HCT116 (cell line): ENCODE measurements at regions not wholly inside any gene's neighbourhood (a gene's known extent, or its start where the extent isn't known, plus 50 kb on each side); places are given as distances from the start of the nearest gene placed in this dataset.

Source experiments
- ATAC-seq: fragments of 200-7000 bp; cut with Tn5 transposase; 2 replicates; pipeline ENCODE4 v1.9.1; 2020; ENCODE audit warnings: mild to moderate bottlenecking, moderate library complexity
- BruUV-seq: library from RNA; stranded (reverse); fragments of 400-500 nt; replicated peaks from 2 replicates; lab custom pipeline; 2021; lab: Mats Ljungman, UMichigan
- CTCF ChIA-PET: fragments of 300-600 bp; sonication (Branson Sonifier 250); formaldehyde crosslinking; loops from one replicate; lab custom pipeline; 2021; ENCODE audit warnings: antibody characterized with exemption; lab: Charles Lee
- POLR2A ChIA-PET: fragments of 300-600, 350-600 bp; sonication (Branson Sonifier 250); formaldehyde crosslinking; loops from one replicate; lab custom pipeline; 2021; ENCODE audit warnings: antibody characterized with exemption; lab: Charles Lee
- RAD21 ChIA-PET, 2 experiments: fragments of 300-600 bp; sonication (Branson Sonifier 250); formaldehyde crosslinking; loops; one replicate each; lab custom pipeline; 2023; ENCODE audit warnings: low total read pairs in 2 of 2; ENCODE audit not compliant: uncharacterized antibody in 2 of 2, unreplicated experiment in 2 of 2, low non-redundant PET in 1 of 2; lab: Charles Lee
- DNase-seq: peaks from one replicate; pipeline ENCODE4 v3.0.0-alpha.2; 2010; ENCODE audit warnings: low read depth, low spot score
- H2AFZ ChIP-seq: fragments of 200-600 bp; shearing (Covaris generic), sonication (generic); 2 replicates; pipeline ENCODE4 v1.6.1; 2017; ENCODE audit warnings: low read depth, mixed run types, mixed read lengths, antibody characterized with exemption, low read length; ENCODE audit not compliant: poor library complexity, severe bottlenecking
- H3K27ac ChIP-seq: 2 replicates; pipeline ENCODE4 v1.5.1; 2012; ENCODE audit warnings: low read depth, low read length
- H3K27me3 ChIP-seq: fragments of 200-600 bp; sonication (generic); 2 replicates; pipeline ENCODE4 v1.6.1; 2016; ENCODE audit warnings: mixed run types, low read length, mixed read lengths; ENCODE audit not compliant: insufficient read depth
- H3K36me3 ChIP-seq, 2 experiments: fragments of 200-500 bp in 1 of 2; fragments of 200-600 bp in 1 of 2; sonication (Bioruptor generic) in 1 of 2; sonication (generic) in 1 of 2; 2 replicates each; pipeline versions ENCODE4 v1.5.1 to v1.6.1; 2014 to 2016; ENCODE audit warnings: low read length in 2 of 2, inconsistent platforms in 1 of 2, mixed read lengths in 1 of 2, mixed run types in 1 of 2; ENCODE audit not compliant: insufficient read depth in 2 of 2, control insufficient read depth in 1 of 2
- H3K4me1 ChIP-seq, 2 experiments: fragments of 200-600 bp in 1 of 2; sonication (generic) in 1 of 2; 2 replicates each; pipeline versions ENCODE4 v1.5.1 to v1.6.1; 2012 to 2017; ENCODE audit warnings: low read length in 2 of 2, inconsistent platforms in 1 of 2, mild to moderate bottlenecking in 1 of 2, mixed read lengths in 1 of 2, mixed run types in 1 of 2, moderate library complexity in 1 of 2; ENCODE audit not compliant: insufficient read depth in 2 of 2, control insufficient read depth in 1 of 2
- H3K4me2 ChIP-seq: fragments of 200-600 bp; sonication (generic); 2 replicates; pipeline ENCODE4 v1.6.1; 2017; ENCODE audit warnings: mixed run types, low read length, mixed read lengths
- H3K4me3 ChIP-seq, 2 experiments: fragments of 200-600 bp in 1 of 2; sonication (generic) in 1 of 2; replicated peaks in 1 of 2; 2 replicates each; pipeline ENCODE4 v1.5.1; 2011 to 2016; ENCODE audit warnings: low read length in 2 of 2, control low read depth in 1 of 2, low read depth in 1 of 2, mild to moderate bottlenecking in 1 of 2, mixed read lengths in 1 of 2, mixed run types in 1 of 2
- H3K79me2 ChIP-seq: fragments of 200-600 bp; sonication (generic); 2 replicates; pipeline ENCODE4 v1.6.1; 2017; ENCODE audit warnings: mild to moderate bottlenecking, mixed run types, low read length, moderate library complexity, mixed read lengths; ENCODE audit not compliant: insufficient read depth
- H3K9ac ChIP-seq: fragments of 200-600 bp; sonication (generic); 2 replicates; pipeline ENCODE4 v1.6.1; 2016; ENCODE audit warnings: low read length, mixed read lengths
- H3K9me2 ChIP-seq: fragments of 200-600 bp; sonication (generic), shearing (Covaris generic); 2 replicates; pipeline ENCODE4 v1.6.1; 2017; ENCODE audit warnings: mixed run types, mild to moderate bottlenecking, moderate library complexity; ENCODE audit not compliant: insufficient read depth
- H3K9me3 ChIP-seq, 2 experiments: fragments of 200-500 bp in 1 of 2; fragments of 200-600 bp in 1 of 2; sonication (Bioruptor generic) in 1 of 2; sonication (generic) in 1 of 2; 2 replicates each; pipeline ENCODE4 v1.6.1; 2014 to 2017; ENCODE audit warnings: low read length in 2 of 2, mixed read lengths in 2 of 2, inconsistent platforms in 1 of 2, low read depth in 1 of 2, mild to moderate bottlenecking in 1 of 2, mixed run types in 1 of 2, moderate library complexity in 1 of 2; ENCODE audit not compliant: control insufficient read depth in 1 of 2, insufficient read depth in 1 of 2
- H4K20me1 ChIP-seq: fragments of 200-600 bp; sonication (generic), shearing (Covaris generic); 2 replicates; pipeline ENCODE4 v1.6.1; 2017; ENCODE audit warnings: mixed run types, mild to moderate bottlenecking, moderate library complexity; ENCODE audit not compliant: insufficient read depth
- ATF3 ChIP-seq: IDR thresholded peaks from 2 replicates; pipeline ENCODE4 v1.6.1; 2012
- CBX3 ChIP-seq: IDR thresholded peaks from 2 replicates; pipeline ENCODE4 v1.6.1; 2012; ENCODE audit warnings: low read depth
- CEBPB ChIP-seq: IDR thresholded peaks from 2 replicates; pipeline ENCODE4 v1.6.1; 2012; ENCODE audit warnings: low read depth
- CTCF ChIP-seq, 3 experiments: fragments of 200-600 bp in 1 of 3; sonication (generic) in 1 of 3; IDR thresholded peaks in 2 of 3; conservative IDR thresholded peaks in 1 of 3; 2 replicates each; pipeline ENCODE4 v1.5.1; 2012 to 2017; ENCODE audit warnings: low read depth in 2 of 3, low read length in 2 of 3, antibody characterized with exemption in 1 of 3, borderline replicate concordance in 1 of 3, control low read depth in 1 of 3, mild to moderate bottlenecking in 1 of 3, mixed read lengths in 1 of 3, mixed run types in 1 of 3, moderate library complexity in 1 of 3; ENCODE audit not compliant: insufficient read depth in 1 of 3
- ELF1 ChIP-seq: IDR thresholded peaks from 2 replicates; pipeline ENCODE4 v1.6.1; 2012; ENCODE audit warnings: low read depth, borderline replicate concordance
- EZH2 ChIP-seq: fragments of 200-600 bp; sonication (generic); IDR thresholded peaks from 2 replicates; pipeline ENCODE4 v1.6.1; 2017; ENCODE audit warnings: antibody characterized with exemption, mixed run types
- EZH2phosphoT487 ChIP-seq: fragments of 200-600 bp; IDR thresholded peaks from 2 replicates; pipeline ENCODE4 v1.6.1; 2018; ENCODE audit warnings: antibody characterized with exemption, borderline replicate concordance
- MAX ChIP-seq: IDR thresholded peaks from 2 replicates; pipeline ENCODE4 v1.6.1; 2012
- RAD21 ChIP-seq: IDR thresholded peaks from 2 replicates; pipeline ENCODE4 v1.6.1; 2012; ENCODE audit warnings: low read depth, mild to moderate bottlenecking
- SIN3A ChIP-seq: IDR thresholded peaks from 2 replicates; pipeline ENCODE4 v1.6.1; 2012; ENCODE audit warnings: low read depth
- SP1 ChIP-seq: IDR thresholded peaks from 2 replicates; pipeline ENCODE4 v1.6.1; 2012; ENCODE audit warnings: low read depth
- SRF ChIP-seq: IDR thresholded peaks from 2 replicates; pipeline ENCODE4 v1.6.1; 2012; ENCODE audit warnings: low read depth
- TCF7L2 ChIP-seq: IDR thresholded peaks from 2 replicates; pipeline ENCODE4 v1.7.0; 2011; ENCODE audit warnings: borderline replicate concordance, inconsistent platforms; ENCODE audit not compliant: insufficient read depth, insufficient read length; ENCODE audit errors: extremely low read depth
- YY1 ChIP-seq: IDR thresholded peaks from 2 replicates; pipeline ENCODE4 v1.6.1; 2011; ENCODE audit warnings: low read length, low read depth, moderate library complexity, mild to moderate bottlenecking; ENCODE audit not compliant: insufficient replicate concordance; ENCODE audit errors: extremely low read depth
- ZFX ChIP-seq: fragments of 450-650 bp; IDR thresholded peaks from 2 replicates; pipeline ENCODE4 v1.6.1; 2017
- ZNF274 ChIP-seq: fragments of 200-500 bp; sonication (Bioruptor generic); IDR thresholded peaks from 2 replicates; pipeline ENCODE4 v1.6.1; 2014; ENCODE audit warnings: mild to moderate bottlenecking, low read depth, low read length, inconsistent platforms
- intact Hi-C: fragments of 100-400 bp; cut with micrococcal nuclease; formaldehyde crosslinking; loops from 2 replicates; pipeline ENCODE4 v1.10.0; 2022

- Histone ChIP-seq H4K20me1 (no peaks in the 10 kb centered on the region), H3K4me3 (no peak overlapping the region), H3K4me2 (no peak overlapping the region), H3K9ac (no peak overlapping the region), H3K27ac (no peak overlapping the region), H2AFZ (no peak overlapping the region), H3K27me3 (no peaks in the 10 kb centered on the region), H3K36me3 (no peaks in the 10 kb centered on the region), H3K4me1 (no peaks in the 10 kb centered on the region), H3K79me2 (no peaks in the 10 kb centered on the region), H3K9me3 (peaks cover 0 to 9% of the 10 kb centered on the region in 2 experiments; a peak in 2 of 4 replicates), H3K9me2 (no peaks in the 10 kb centered on the region)
- no TSS peak for BruUV-seq
- intact Hi-C loops = no loop called here
- CTCF ChIA-PET = no interaction called here
- RAD21 ChIA-PET = no interaction called here
- ATAC-seq (no peak), DNase-seq (no peak)
- POLR2A ChIA-PET = no interaction called here
- TF ChIP-seq MAX (no peak), EZH2phosphoT487 (no peak), TCF7L2 (no peak), ELF1 (no peak), SP1 (no peak), EZH2 (no peak), CEBPB (no peak), CTCF (IDR thresholded peaks at IDR 0.05 in 2 of 3, conservative IDR thresholded peaks at IDR 0.05 in 1 of 3; ENCODE audit: borderline replicate concordance in 1 of 3, insufficient read depth in 1 of 3, low read depth in 2 of 3, low read length in 2 of 3) (no peak), ZFX (no peak), ATF3 (no peak), ZNF274 (no peak), CBX3 (no peak), SIN3A (no peak), RAD21 (no peak), YY1 (no peak), SRF (no peak)
- TF ChIP-seq, all 23 proteins: peak for 0
Observed at GRCh38 chr4:57628004-57628403, 517.8 kb upstream of the IGFBP7 start.
